AG04450 (cell line): ENCODE measurements at regions not wholly inside any gene's neighbourhood (a gene's known extent, or its start where the extent isn't known, plus 50 kb on each side); places are given as distances from the start of the nearest gene placed in this dataset.
"Not testable (repeated sequence)": the region's sequence is repeated elsewhere in the genome, so short reads cannot be mapped to it uniquely, and the experiment has no call there.

Experiments used
- CTCF ChIA-PET: fragments of 300-600, 350-600 bp; formaldehyde crosslinking; extraction: SDS; loops from one replicate; lab custom pipeline; 2022; ENCODE audit warnings: antibody characterized with exemption, inconsistent platforms; lab: Charles Lee
- POLR2A ChIA-PET: fragments of 350-600 bp; formaldehyde crosslinking; extraction: SDS; loops from one replicate; lab custom pipeline; 2021; ENCODE audit warnings: antibody characterized with exemption, inconsistent platforms; lab: Yijun Ruan, JAX
- DNase-seq: peaks from one replicate; pipeline ENCODE4 v3.0.0-alpha.2; 2011; ENCODE audit warnings: low read depth, low spot score
- H3K27ac ChIP-seq: one replicate; pipeline ENCODE4 v1.5.1; 2012; ENCODE audit warnings: low read depth, low read length, control low read depth
- H3K27me3 ChIP-seq: one replicate; pipeline ENCODE4 v1.6.0; 2012; ENCODE audit warnings: low read length; ENCODE audit not compliant: control insufficient read depth, insufficient read depth
- H3K4me3 ChIP-seq: 2 replicates; pipeline ENCODE4 v1.5.1; 2011; ENCODE audit warnings: mild to moderate bottlenecking, low read depth, low read length, control low read depth
- H3K9me3 ChIP-seq: 2 replicates; pipeline ENCODE4 v1.5.1; 2012; ENCODE audit warnings: low read length; ENCODE audit not compliant: control insufficient read depth, insufficient read depth
- CTCF ChIP-seq: IDR thresholded peaks from 2 replicates; pipeline ENCODE4 v1.5.1; 2011; ENCODE audit warnings: low read depth, low read length, control low read depth, inconsistent platforms

GRCh38 chrX:35439692-35440091 lies 358.4 kb upstream of the MAGEB16 start:
- no peak overlapping the region for H3K27ac ChIP-seq
- no peak overlapping the region for H3K4me3 ChIP-seq
- H3K9me3 ChIP-seq, result no peaks in the 10 kb centered on the region
- no peaks in the 10 kb centered on the region for H3K27me3 ChIP-seq
- DNase-seq, result no peak
- ChIA-PET CTCF (no interaction called here), POLR2A (no interaction called here)
- no peak for TF ChIP-seq CTCF

GRCh38 chrX:35442421-35442820 lies 355.7 kb upstream of the MAGEB16 start:
- Histone ChIP-seq H3K27ac (no peak overlapping the region), H3K27me3 (no peaks in the 10 kb centered on the region), H3K4me3 (no peak overlapping the region), H3K9me3 (no peaks in the 10 kb centered on the region)
- ChIA-PET CTCF (no interaction called here), POLR2A (no interaction called here)
- TF ChIP-seq CTCF, result no peak
- no peak for DNase-seq

- H3K4me3 ChIP-seq, CTCF ChIA-PET, DNase-seq, H3K9me3 ChIP-seq, POLR2A ChIA-PET, H3K27me3 ChIP-seq, H3K27ac ChIP-seq: not testable (repeated sequence)
Measured at GRCh38 chrX:35443091-35443582, 355.0 kb upstream of the MAGEB16 start.

GRCh38 chrX:35444671-35445355 lies 353.3 kb upstream of the MAGEB16 start:
- POLR2A ChIA-PET, result no interaction called here
- CTCF ChIA-PET, result no interaction called here
- no peak overlapping the region for H3K27ac ChIP-seq

GRCh38 chrX:35445912-35446311 lies 352.2 kb upstream of the MAGEB16 start:
- H3K27ac ChIP-seq, result no peak overlapping the region
- ChIA-PET CTCF (no interaction called here), POLR2A (no interaction called here)
- no peak overlapping the region for H3K4me3 ChIP-seq
- no peak for DNase-seq
- H3K9me3 ChIP-seq, result no peaks in the 10 kb centered on the region
- H3K27me3 ChIP-seq, result no peaks in the 10 kb centered on the region
- TF ChIP-seq CTCF, result no peak

More at GRCh38 chrX:35444671-35445355, 353.3 kb upstream of the MAGEB16 start:
- Histone ChIP-seq H3K4me3 (no peak overlapping the region), H3K27me3 (no peaks in the 10 kb centered on the region), H3K9me3 (no peaks in the 10 kb centered on the region)
- no peak for TF ChIP-seq CTCF
- DNase-seq, result no peak
